Fibroblast of the aortic adventitia (primary cell): ENCODE measurements at regions not wholly inside any gene's neighbourhood (a gene's known extent, or its start where the extent isn't known, plus 50 kb on each side); places are given as distances from the start of the nearest gene placed in this dataset.

ENCODE experiments used
- DNase-seq: peaks from one replicate; pipeline ENCODE4 v3.0.0-alpha.2; 2010; ENCODE audit warnings: low read depth
- H3K4me3 ChIP-seq: 2 replicates; pipeline ENCODE4 v1.5.1; 2011; ENCODE audit warnings: low read depth, mild to moderate bottlenecking, control low read depth, low read length, moderate library complexity
- CTCF ChIP-seq: IDR thresholded peaks from 2 replicates; pipeline ENCODE4 v1.5.1; 2011; ENCODE audit warnings: mild to moderate bottlenecking, low read length, control low read depth, inconsistent platforms; ENCODE audit not compliant: insufficient read depth

- no peak for DNase-seq
- no peak for TF ChIP-seq CTCF
These were observed 407.1 kb upstream of the CFAP20DC start for GRCh38 chr3:59456852-59457485.

GRCh38 chr3:59451800-59452746, 402.2 kb upstream of the CFAP20DC start:
- TF ChIP-seq CTCF, result no peak
- no peak overlapping the region for H3K4me3 ChIP-seq
- DNase-seq, result no peak

More at GRCh38 chr3:59456852-59457485, 407.1 kb upstream of the CFAP20DC start:
- H3K4me3 ChIP-seq, result no peak overlapping the region

GRCh38 chr3:59450946-59451763, 401.3 kb upstream of the CFAP20DC start:
- no peak for TF ChIP-seq CTCF
- peak; percentile 2 for DNase-seq
- H3K4me3 ChIP-seq, result no peak overlapping the region

GRCh38 chr3:59450437-59450836, 400.6 kb upstream of the CFAP20DC start:
- no peak for DNase-seq
- no peak for TF ChIP-seq CTCF
- H3K4me3 ChIP-seq, result no peak overlapping the region

- TF ChIP-seq CTCF, result no peak
- DNase-seq, result peak; percentile 31
- no peak overlapping the region for H3K4me3 ChIP-seq
These were observed 397.1 kb upstream of the CFAP20DC start for GRCh38 chr3:59446775-59447465.

GRCh38 chr3:59444676-59445075, 394.9 kb upstream of the CFAP20DC start:
- TF ChIP-seq CTCF, result no peak
- DNase-seq, result no peak

More at GRCh38 chr3:59444676-59445075, 394.9 kb upstream of the CFAP20DC start:
- H3K4me3 ChIP-seq, result no peak overlapping the region
